H1 (cell line): ENCODE measurements at regions not wholly inside any gene's neighbourhood (a gene's known extent, or its start where the extent isn't known, plus 50 kb on each side); places are given as distances from the start of the nearest gene placed in this dataset.

Source experiments
- ATF2 ChIP-seq: IDR thresholded peaks from 2 replicates; pipeline ENCODE4 v1.6.1; 2012; ENCODE audit warnings: low read length, inconsistent platforms
- CBX5 ChIP-seq: fragments of 300-800, 300-1000 bp; sonication (generic); IDR thresholded peaks from 2 replicates; pipeline ENCODE4 v1.7.1; 2016; ENCODE audit warnings: antibody characterized with exemption, low read length, low read depth
- CBX8 ChIP-seq: fragments of 300-800, 300-1000 bp; sonication (generic); IDR thresholded peaks from 2 replicates; pipeline ENCODE4 v1.7.1; 2016; ENCODE audit warnings: low read depth, low read length, borderline replicate concordance
- EGR1 ChIP-seq: IDR thresholded peaks from 2 replicates; pipeline ENCODE4 v1.6.1; 2011; ENCODE audit warnings: low read depth, low read length, borderline replicate concordance
- GTF2F1 ChIP-seq: IDR thresholded peaks from 2 replicates; pipeline ENCODE4 v1.6.1; 2012; ENCODE audit warnings: low read depth, low read length, improper control_type of control experiment, borderline replicate concordance
- NANOG ChIP-seq: IDR thresholded peaks from 2 replicates; pipeline ENCODE4 v1.6.1; 2011; ENCODE audit warnings: low read length, low read depth, mild to moderate bottlenecking, inconsistent platforms; ENCODE audit not compliant: insufficient read depth, poor library complexity, severe bottlenecking
- RXRA ChIP-seq: IDR thresholded peaks from 2 replicates; pipeline ENCODE4 v1.6.1; 2011; ENCODE audit warnings: low read depth, mild to moderate bottlenecking, low read length, moderate library complexity; ENCODE audit not compliant: insufficient read depth
- SP1 ChIP-seq: IDR thresholded peaks from 2 replicates; pipeline ENCODE4 v1.6.1; 2011; ENCODE audit warnings: low read depth, low read length

DNA sequence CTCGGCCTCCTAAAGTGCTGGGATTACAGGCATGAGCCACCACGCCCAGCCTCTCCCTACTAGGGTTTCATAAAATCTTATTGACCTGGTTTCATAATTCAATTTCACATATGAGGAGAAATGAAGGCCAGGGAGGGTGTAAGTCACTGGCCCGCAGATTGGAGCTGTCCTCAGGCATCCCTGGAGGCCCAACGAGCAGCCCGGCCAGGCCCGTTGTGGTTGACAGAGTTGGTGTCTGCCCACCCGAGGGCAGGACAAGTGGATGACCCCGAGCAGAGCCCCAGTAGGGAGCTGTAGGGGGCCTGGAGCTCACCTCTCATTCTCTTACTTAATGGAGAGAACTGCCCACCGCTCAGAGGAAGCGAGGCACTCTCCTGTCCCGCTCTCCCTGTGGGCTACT is 78.9 kb downstream of the CPN2 start (continued):
- TF ChIP-seq NANOG (no peak), CBX8 (no peak), RXRA (no peak), SP1 (no peak), EGR1 (no peak), GTF2F1 (no peak), CBX5 (no peak), ATF2 (no peak)
